GM19043 (cell line): ENCODE measurements at regions not wholly inside any gene's neighbourhood (a gene's known extent, or its start where the extent isn't known, plus 50 kb on each side); places are given as distances from the start of the nearest gene placed in this dataset.
"Not testable (repeated sequence)": the region's sequence is repeated elsewhere in the genome, so short reads cannot be mapped to it uniquely, and the experiment has no call there.

Experiments
- ATAC-seq: cut with Tn5 transposase; IDR thresholded peaks from one replicate; pipeline ENCODE4 v1.9.1; 2021; ENCODE audit warnings: low read depth; ENCODE audit not compliant: unreplicated experiment

DNA sequence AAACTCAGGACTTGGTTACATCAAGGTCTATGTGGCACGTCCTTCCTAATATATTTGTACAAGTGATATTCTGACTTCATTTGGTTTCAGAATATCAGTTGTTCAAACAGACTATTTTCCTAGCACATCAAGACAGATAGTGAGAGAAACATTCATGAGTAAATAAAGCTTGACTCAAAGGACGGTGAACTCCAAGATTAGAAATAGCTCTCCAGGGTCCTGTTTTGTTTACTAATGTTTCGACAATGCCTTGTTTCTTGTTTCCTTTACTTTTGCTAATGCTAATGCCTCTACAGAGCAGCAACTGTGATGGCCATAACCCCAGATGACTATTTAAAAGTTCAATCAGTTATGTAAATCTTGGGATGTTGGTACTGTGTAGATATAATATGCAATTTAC lies 313.9 kb downstream of the KLF12 start:
- no peak for ATAC-seq

DNA sequence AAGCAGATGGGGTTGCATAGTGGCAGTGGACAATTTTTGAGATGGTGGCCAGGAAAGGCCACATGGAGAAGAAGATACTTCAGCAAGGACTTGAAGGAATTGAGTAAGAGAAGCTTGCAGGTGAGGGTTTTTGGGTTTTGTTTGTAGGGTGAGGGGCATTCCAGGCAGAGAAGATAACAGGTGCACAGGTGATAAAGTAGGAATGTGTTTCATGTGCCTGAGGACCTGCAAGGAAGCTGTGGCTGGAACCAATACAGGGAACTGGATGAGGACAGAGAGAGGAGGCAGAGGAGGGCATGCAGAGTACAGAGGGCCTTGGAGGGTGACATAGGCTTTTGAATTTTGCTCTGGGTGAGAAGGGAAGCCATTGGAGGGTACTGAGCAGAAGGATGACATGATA lies 314.5 kb downstream of the KLF12 start:
- no peak for ATAC-seq

DNA sequence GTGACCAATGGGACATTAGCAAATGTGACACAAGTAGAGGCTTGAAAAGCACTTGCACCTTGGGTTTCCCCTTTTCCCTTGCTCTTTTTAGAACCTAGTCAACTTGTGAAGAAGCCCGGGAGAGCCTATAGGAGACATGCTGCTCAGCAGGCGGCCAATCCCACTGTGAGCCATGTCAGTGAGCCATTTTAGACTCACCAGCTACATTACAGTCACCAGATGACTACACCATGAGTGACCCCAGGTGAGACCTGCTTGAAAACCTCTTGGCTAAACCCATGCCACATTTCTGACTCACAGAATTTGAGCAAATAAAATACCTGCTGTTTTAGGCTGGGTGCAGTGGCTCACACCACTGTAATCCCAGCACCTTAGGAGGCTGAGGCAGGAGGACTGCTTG lies 317.5 kb downstream of the KLF12 start:
- no peak for ATAC-seq

DNA sequence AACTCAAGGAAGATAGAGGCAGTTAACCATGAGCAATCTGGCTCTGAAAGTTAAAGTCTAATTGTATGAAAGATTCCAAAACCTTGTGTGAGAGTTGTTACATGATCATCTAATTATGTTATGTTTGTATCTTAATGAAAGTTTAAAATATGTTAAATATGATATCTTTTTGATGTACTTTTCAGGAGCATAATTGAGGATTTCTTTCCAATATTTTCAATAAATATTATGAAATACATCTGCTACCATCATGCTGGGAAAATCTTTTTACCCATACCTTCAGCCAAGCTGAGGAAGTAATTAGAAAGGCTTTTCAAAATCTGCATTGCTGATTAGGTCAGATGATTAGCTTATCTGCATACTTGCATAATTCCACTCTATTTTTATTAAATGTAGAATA lies 318.4 kb downstream of the KLF12 start:
- ATAC-seq: no peak

DNA sequence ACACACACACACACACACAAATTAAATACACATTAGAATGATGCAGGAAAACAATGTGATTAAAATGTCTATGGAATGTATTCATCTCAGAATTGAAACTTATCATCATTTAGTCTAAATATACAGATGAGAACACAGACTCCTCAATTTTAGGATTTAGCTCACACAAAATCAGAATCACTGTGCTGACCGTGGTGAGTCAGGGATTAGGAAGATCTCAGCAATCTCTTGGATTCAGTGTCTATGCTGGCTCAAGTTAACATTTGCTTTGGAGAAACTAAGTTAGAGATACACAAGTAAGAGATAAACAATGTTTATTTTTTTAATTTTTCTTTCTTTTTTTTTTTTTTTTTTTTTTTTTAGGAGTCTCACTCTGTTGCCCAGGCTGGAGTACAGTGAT lies 323.6 kb downstream of the KLF12 start:
- no peak for ATAC-seq

DNA sequence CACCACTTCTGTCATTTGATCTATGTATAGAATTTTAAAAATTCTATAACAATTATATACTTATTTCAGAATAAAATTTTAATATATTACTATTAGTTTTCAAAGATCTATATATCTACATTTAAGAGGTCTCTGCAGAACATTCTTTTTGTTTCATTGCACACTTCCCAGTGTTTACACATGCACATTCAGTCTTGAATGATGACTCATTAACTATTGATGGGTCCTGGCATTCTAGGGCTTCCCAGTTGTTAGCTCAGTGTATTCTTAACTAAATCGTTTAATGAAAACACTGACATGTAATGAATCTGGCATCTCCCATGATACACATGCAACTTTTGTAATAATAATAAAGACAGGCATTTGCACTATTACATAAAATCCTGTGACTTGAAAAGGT lies 324.6 kb downstream of the KLF12 start:
- no peak for ATAC-seq

DNA sequence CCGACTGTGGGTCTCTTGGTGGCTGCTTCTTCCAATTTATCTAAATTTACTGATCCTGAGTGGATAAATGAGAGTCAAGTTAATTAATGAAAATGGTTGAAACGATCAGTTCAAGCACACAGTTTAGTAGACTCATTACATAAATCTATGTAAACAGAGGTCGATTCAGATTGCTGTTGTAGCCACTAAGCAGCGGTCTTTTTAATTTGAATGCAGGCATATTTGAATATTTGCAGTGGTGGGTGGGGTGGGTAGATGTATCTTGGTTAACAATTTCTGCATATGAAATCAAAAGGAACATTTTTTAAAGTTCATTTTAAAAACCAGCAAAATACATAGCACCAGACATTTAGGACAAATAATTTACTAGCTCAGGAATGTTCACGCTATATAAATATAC lies 325.9 kb downstream of the KLF12 start:
- ATAC-seq: no peak

DNA sequence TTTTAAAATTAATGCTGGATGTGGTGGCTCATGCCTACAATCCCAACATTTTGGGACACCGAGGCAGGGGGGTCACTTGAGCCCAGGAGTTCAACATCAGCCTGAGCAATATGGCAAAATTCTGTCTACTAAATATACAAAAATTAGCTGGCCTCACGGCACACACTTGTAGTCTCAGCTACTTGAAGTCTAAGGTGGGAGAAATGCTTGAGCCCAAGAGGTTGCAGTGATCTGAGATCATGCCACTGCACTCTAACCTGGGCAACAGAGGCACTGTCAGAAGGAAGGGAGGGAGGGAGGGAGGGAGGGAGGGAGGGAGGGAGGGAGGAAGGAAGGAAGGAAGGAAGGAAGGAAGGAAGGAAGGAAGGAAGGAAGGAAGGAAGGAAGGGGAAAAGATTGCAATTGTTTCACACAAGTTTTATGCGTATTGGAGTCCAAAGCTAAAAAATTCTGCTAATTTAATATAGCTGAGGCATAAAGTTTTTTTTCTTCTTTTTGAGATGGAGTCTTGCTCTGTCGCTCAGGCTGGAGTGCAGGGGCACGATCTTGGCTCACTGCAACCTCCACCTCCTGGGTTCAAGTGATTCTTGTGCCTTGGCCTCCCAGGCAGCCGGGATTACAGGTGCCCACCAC lies 328.8 kb downstream of the KLF12 start:
- not testable (repeated sequence) for ATAC-seq

DNA sequence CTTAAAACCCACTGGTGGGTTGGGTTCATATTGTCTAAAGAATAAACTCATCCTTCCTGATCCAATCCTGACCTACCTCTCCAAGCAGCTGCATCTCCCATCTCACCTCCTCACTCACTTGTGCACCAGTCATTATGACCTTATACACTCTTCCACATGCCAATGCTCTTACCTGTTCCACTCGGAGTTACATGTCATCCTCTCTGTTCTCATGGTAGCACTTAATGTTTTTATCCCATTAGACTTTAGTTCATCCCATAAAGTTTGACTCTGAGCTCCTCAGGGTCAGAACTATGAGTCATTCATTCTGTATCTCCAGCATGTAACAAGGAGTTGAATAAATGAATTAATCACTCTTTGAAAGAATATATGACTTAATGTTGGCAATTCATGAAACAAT lies 330.2 kb downstream of the KLF12 start:
- ATAC-seq: no peak

DNA sequence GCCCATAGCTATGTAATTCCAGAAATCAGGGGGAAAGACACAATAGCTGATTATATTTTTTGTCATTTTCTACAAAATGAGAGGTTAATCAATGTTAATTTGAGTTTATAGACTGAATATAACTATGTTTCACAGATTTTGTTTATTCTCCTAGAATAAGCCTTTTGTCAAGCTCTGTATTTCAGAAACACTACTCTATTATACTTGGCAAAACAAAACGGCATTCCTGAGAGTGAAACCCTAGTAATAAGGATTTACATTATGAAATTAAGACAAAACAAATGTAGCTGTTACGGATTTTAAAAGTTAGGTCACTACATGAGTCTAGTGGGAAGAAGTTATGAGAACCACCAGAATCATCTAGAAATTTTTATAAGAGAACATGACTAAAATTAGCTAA lies 334.2 kb downstream of the KLF12 start:
- ATAC-seq: no peak

DNA sequence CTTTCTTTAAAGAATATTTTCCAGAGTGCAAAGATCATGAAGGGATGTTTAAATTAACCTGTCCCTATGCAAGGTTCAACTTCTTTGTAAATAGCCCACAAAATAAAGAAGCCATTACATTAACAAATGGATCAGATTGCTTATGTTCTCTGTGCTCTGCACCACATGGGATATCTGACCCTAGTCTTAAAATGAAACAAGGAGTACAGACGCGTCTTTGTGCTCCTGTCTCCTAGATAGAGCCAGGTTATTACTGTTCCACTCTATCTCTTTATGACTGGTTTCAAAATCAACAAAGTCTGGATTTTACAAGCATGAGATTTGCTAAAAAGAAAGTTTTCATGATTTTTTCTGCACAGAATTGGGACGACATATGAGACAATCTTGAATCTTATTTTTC lies 339.4 kb downstream of the KLF12 start:
- ATAC-seq: no peak

DNA sequence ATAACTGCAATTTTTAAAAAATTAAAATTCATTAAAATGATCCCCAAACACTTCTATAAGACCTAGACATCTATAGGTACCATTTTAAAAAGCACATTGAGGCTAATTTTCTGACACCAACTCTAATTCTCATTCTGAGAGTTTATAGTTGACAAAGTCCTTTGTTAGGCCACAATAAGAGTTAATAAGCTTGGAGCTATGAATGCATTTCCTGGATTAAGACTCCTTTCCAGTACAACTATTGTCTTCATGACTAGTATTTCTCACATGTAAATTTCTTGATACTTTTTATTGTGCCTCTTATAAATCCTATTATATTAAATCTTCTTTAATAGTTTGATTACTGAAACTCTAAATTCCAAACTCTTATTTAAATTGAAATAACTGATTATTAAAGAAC lies 340.8 kb downstream of the KLF12 start:
- ATAC-seq: no peak

DNA sequence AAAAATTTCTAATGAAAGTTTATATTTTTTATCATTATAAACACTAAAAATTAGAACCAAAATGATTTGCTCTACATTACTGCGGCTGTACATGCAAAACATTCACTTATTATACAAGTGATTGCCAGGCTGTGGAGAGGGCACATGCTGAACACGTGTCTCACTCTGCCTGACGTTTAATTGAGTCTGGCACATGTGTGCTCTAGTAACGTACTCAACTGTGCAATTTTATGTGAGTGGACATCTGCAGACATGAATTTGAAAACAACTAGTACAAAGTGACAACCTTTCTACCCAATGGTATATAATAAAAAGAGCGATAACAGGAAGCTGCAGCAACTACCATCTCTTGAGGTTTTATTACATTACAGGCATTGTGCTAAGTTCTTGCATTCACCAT lies 341.4 kb downstream of the KLF12 start:
- ATAC-seq: no peak

DNA sequence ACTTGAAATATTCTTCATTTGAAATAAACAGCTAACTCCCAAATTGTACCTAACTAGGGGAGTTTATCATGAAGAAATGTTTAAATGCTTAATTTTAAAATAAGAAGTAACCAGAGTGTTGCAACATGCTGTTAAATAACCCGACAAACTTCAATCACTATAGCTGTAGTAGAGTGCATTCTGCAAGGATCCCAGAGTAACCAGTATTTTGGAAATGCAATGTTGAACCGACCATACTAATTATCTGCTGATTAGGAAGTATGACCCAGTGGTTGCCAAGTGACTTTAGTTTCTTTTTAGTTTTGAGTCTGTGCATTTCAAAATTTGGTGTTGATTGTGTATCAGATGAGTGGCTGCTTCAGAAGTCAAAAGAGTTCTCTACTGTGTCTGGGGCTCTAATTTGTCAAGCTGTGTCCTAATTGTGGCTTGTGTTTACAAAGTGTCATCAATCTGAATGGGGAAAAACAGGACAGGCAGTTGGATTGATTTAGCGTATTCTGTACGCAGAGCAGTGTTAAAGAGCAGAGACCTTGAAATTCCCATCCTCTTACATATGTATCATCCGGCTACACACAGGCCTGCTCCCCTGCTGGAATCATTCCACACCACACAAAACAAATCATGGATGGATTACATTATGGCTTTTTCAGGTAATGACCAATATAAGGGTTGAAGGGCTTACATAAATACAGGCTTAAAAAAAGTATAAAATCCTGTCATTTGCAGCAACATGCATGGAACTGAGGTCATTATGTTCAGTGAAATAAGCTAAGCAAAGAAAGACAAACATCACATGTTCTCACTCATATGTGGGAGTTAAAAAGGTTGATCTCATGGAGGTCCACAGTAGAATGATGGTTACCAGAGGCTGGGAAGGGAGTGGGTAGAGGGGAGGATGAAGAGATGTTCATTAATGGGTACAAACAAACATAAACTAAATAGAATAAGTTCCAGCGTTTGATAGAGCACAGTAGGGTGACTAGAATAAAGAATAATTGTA lies 351.5 kb downstream of the KLF12 start:
- no peak for ATAC-seq

DNA sequence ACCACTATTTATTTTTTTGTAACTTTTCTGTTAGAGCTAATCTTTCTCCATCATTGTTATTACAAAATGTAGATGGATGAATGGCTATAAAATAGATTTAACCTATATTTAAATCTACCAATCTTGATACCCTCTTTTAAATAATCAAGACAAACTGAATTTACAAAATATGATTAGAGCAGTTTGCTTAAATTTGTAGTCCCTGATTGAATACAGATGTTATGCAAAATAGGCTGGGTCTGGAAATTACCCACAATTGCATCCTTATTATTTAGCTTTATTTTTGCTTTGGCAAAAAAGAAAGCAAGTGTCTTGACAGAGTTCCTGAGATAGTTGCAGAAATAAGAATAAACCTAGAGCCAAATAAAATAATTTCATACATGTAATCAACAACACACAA lies 352.8 kb downstream of the KLF12 start:
- ATAC-seq: no peak

DNA sequence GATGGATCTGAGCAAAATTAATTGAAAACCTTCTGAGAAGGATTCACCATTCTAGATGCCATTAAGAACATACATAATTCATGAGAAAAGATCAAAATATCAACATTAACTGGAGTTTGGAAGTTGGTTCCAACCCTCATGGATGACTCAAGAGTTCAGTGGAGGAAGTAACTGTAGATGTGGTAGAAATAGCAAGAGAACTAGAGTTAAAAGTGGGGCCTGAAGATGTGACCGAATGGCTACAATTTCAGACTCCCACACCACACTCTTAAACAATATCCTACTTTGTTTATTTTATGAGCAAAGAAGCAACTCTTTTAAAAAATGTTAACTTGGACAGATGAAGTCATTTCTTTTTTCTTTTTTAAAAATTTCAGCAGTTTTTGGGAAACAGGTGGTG lies 354.3 kb downstream of the KLF12 start:
- ATAC-seq: no peak

DNA sequence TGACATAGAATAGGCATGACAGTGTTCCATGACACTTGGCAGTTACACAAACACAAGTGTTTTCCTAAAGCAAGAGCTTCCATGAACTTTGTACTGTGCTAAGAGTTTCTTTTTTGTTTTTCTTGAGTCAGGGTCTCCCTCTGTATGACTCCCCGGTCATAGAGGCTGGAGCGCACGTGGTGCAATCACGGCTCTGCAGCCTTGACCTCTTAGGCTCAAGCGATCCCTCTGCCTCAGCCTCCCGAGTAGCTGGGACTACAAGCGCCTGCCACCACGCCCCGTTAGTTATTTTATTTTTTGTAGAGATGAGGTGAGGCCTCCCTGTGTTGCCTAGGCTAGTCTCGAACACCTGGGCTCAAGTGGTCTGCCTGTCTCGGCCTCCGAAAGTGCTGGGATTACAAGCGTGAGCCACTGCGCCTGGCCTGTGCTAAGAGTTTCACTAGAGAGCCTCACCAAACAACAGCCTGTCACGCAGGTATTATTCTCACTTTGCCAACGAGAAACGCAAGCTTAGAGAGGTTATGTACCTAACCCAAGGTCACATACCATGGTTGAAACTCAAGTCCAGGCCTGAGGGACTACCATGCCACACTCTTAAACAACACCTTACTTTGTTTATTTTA lies 355.9 kb downstream of the KLF12 start:
- no peak for ATAC-seq

DNA sequence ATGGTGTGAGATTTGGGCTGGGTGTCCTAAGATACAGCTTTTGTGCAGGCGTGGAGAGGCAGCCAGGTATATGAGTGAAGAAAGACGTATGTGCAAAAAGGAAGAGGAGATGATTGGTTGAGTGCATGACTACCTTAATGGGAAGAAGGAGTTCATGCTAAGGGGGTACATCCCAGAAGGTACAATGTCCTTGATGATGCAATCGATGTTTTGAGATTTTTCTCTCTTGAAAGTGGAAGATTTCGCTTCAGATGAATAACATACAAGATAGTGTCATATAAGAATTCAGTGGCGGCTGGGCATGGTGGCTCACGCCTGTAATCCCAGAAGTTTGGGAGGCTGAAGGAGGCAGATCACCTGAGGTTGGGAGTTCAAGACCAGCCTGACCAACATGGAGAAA lies 357.1 kb downstream of the KLF12 start:
- no peak for ATAC-seq

DNA sequence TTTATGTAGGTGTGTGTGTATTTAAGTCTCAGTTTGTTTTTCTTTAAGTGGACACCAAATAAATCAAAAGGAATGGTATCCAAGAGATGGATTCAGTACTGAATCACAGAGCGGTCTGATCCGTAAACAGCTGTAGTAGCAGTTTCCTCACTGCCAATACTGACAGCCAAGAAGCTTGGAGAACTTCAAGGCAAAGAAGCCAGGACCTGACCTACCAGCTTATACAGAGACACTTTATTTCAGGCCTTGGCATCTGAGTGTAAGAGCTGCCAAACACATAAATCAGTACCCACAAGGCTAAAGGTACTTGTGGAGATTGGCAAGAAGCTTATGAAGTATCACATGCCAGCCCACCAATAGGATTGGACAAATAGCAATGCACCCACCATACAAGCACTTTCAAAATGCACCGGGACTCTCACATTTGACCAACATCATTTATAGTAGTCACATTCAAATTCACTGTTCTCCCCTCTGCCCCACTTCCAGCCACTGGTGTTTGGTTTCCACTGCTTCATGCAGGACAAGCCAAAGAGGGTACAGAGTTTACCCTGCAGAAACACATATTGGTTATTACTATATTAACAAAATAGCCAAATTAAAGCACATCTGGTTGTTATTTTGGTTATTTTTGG lies 357.9 kb downstream of the KLF12 start:
- ATAC-seq: no peak

DNA sequence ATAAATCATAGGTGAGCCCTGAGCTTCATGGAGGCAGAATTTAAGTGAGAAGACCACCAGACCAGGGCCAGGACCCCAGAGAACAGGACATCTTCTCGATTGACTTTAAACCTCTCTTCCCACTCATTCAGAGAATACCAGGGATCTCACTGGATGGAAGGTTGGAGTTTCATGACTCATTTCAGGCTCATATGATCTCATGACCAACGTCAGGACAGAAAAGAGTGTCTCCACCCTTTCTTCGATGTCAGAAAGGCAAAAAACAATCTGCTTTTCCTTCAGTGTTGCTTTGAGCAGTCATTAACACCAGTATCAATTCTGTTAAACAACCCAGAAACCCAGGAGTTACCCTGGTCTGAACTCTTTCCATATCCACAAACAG lies 361.0 kb downstream of the KLF12 start:
- ATAC-seq: no peak

DNA sequence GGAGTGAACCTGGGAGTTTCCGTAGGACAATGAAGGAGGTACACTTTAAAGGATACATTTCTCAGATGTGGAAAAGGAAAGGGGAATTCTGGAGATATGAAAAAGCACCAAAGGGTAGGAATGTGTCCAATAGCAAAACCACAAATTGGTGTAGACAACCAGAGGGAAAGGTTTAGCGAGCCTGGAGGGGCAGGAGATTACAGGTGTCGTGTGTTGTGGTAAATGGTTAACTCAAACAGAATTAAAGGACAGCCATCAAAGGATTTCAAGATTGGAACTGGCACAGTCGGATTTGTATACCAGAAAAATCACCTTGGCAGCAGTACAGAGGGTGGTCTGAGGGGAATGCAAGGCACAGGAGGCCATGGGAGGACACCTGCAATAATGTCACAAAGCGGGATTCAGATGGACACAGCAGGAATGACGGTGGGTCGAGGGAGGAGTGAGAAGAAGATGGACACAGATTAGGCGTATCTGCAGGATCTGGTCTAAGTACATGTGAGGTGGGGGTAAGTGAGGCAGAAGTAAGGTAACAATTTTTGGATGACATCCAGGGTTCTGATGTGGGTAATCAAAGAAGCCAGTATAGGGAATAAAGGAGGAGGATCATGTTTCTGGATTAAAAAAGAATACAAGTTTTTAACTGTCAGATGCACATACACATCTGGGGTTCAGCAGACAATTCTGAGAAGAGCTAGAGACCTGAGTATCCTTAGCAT lies 361.6 kb downstream of the KLF12 start:
- no peak for ATAC-seq
